Mesothelial cell of epicardium (in vitro differentiated cells): ENCODE measurements at regions not wholly inside any gene's neighbourhood (a gene's known extent, or its start where the extent isn't known, plus 50 kb on each side); places are given as distances from the start of the nearest gene placed in this dataset.

Experiments used
- DNase-seq, 2 experiments: peaks; one replicate each; pipeline ENCODE4 v3.0.0; 2021; ENCODE audit warnings: low spot score in 2 of 2; ENCODE audit not compliant: unreplicated experiment in 2 of 2
- H3K27ac Mint-ChIP-seq: 2 replicates; pipeline ENCODE4 v1.8.0; 2021; ENCODE audit warnings: mixed read lengths
- H3K27me3 Mint-ChIP-seq: 2 replicates; pipeline ENCODE4 v1.8.0; 2021; ENCODE audit warnings: low read depth, mixed read lengths
- H3K36me3 Mint-ChIP-seq: 2 replicates; pipeline ENCODE4 v1.8.0; 2021; ENCODE audit warnings: mixed read lengths
- H3K4me1 Mint-ChIP-seq: 2 replicates; pipeline ENCODE4 v1.8.0; 2021; ENCODE audit warnings: mixed read lengths
- H3K4me3 Mint-ChIP-seq: 2 replicates; pipeline ENCODE4 v1.8.0; 2021; ENCODE audit warnings: mild to moderate bottlenecking, moderate library complexity, mixed read lengths
- H3K9me3 Mint-ChIP-seq: 2 replicates; pipeline ENCODE4 v1.8.0; 2021; ENCODE audit warnings: mixed read lengths
- CTCF ChIP-seq: fragments of 200-600 bp; sonication (generic); IDR thresholded peaks from one replicate; pipeline ENCODE4 v1.5.0; 2021; ENCODE audit warnings: antibody characterized with exemption; ENCODE audit not compliant: unreplicated experiment

GRCh38 chr11:122556605-122557004 is 98.9 kb upstream of the UBASH3B start:
- Mint-ChIP-seq H3K27me3 (peaks cover 5% of the 10 kb centered on the region), H3K36me3 (no peaks in the 10 kb centered on the region), H3K4me3 (peak overlapping the region; percentile 53), H3K27ac (no peak overlapping the region), H3K4me1 (peaks cover 5% of the 10 kb centered on the region), H3K9me3 (peaks cover 3% of the 10 kb centered on the region)
- DNase-seq, result peak; percentile 52 to 71
- TF ChIP-seq CTCF, result no peak

GRCh38 chr11:122538060-122538459 is 117.5 kb upstream of the UBASH3B start:
- Mint-ChIP-seq H3K4me3 (no peak overlapping the region), H3K4me1 (no peaks in the 10 kb centered on the region), H3K36me3 (peaks cover 10% of the 10 kb centered on the region), H3K27ac (no peak overlapping the region), H3K9me3 (peaks cover 66% of the 10 kb centered on the region), H3K27me3 (no peaks in the 10 kb centered on the region)
- no peak for DNase-seq
- no peak for TF ChIP-seq CTCF

GRCh38 chr11:122524898-122525297 is 130.6 kb upstream of the UBASH3B start:
- H3K9me3 Mint-ChIP-seq, result peaks cover 21% of the 10 kb centered on the region
- H3K27ac Mint-ChIP-seq, result peak overlapping the region; percentile 93
- peaks cover 6% of the 10 kb centered on the region for H3K36me3 Mint-ChIP-seq
- no peak for DNase-seq
- H3K4me1 Mint-ChIP-seq, result peaks cover 29% of the 10 kb centered on the region
- no peak overlapping the region for H3K4me3 Mint-ChIP-seq
- H3K27me3 Mint-ChIP-seq, result no peaks in the 10 kb centered on the region
- TF ChIP-seq CTCF, result no peak

- H3K4me3 Mint-ChIP-seq, result peak overlapping the region; percentile 12
- H3K9me3 Mint-ChIP-seq, result peaks cover 21% of the 10 kb centered on the region
- H3K27ac Mint-ChIP-seq, result peak overlapping the region; percentile 93
- DNase-seq, result peak in 1 of 2 experiments; percentile 43
- TF ChIP-seq CTCF, result no peak
- H3K27me3 Mint-ChIP-seq, result no peaks in the 10 kb centered on the region
- peaks cover 29% of the 10 kb centered on the region for H3K4me1 Mint-ChIP-seq
- H3K36me3 Mint-ChIP-seq, result peaks cover 6% of the 10 kb centered on the region
Observed at GRCh38 chr11:122523846-122524805, 131.4 kb upstream of the UBASH3B start.

GRCh38 chr11:122521626-122522025 is 133.9 kb upstream of the UBASH3B start:
- H3K9me3 Mint-ChIP-seq, result peaks cover 5% of the 10 kb centered on the region
- no peaks in the 10 kb centered on the region for H3K36me3 Mint-ChIP-seq
- H3K4me3 Mint-ChIP-seq, result no peak overlapping the region
- H3K4me1 Mint-ChIP-seq, result peaks cover 29% of the 10 kb centered on the region
- no peak overlapping the region for H3K27ac Mint-ChIP-seq
- H3K27me3 Mint-ChIP-seq, result no peaks in the 10 kb centered on the region
- TF ChIP-seq CTCF, result no peak
- DNase-seq, result no peak
